ENCODE measurements at regions not wholly inside any gene's neighbourhood (a gene's known extent, or its start where the extent isn't known, plus 50 kb on each side); places are given as distances from the start of the nearest gene placed in this dataset.

DNA sequence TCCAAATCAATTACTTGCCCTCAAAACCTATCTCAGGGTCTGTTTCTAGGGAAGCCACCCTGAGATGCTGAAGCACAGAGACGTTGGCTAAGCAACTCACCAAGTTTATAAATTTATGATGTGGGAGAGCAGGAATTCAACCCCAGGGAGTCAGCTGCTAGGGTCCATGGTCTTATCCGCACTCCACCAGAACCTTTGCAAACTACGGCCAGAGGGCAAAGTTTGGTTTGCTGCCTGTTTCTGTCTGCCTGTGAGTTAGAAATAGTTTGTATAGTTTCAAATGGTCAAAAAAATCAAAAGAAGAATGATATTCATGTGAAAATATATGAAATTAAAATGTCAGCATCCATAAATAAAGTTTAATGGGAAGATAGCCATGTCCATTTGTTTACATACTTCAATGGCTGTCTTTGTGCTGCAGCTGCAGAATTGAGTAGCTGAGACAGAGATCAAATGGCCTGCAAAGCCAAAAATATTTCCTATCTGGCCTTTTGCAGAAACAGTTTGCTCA lies 83.7 kb upstream of the ZFP64 start:
- ChIA-PET CTCF (no interaction called here), POLR2A (no interaction called here)
- Histone ChIP-seq H3K4me3 (ENCODE audit: low read length) (no peak overlapping the region), H3K36me3 (ENCODE audit: insufficient read depth, low read length) (no peaks in the 10 kb centered on the region), H3K4me1 (ENCODE audit: insufficient read depth, low read length) (no peaks in the 10 kb centered on the region), H3K9me3 (ENCODE audit: control insufficient read depth in 1 of 2, insufficient read depth in 1 of 2, low read length in 2 of 2) (no peaks in the 10 kb centered on the region), H3K27me3 (ENCODE audit: control insufficient read depth in 1 of 2, insufficient read depth in 2 of 2, low read length in 2 of 2) (no peaks in the 10 kb centered on the region), H3K27ac (ENCODE audit: low read depth in 1 of 2, low read length in 2 of 2) (no peak overlapping the region)
- Mint-ChIP-seq H3K4me3 (no peak overlapping the region), H3K9me3 (no peaks in the 10 kb centered on the region), H3K27me3 (peaks cover 4% of the 10 kb centered on the region), H3K4me1 (ENCODE audit: low read depth) (no peaks in the 10 kb centered on the region), H3K27ac (no peak overlapping the region), H3K36me3 (ENCODE audit: low read depth) (no peaks in the 10 kb centered on the region)
- intact Hi-C loops (cut with DNase I, micrococcal nuclease), result no loop called here
- ATAC-seq (ENCODE audit: poor library complexity) (no peak), DNase-seq (no peak)
- TF ChIP-seq, protein P1, sequence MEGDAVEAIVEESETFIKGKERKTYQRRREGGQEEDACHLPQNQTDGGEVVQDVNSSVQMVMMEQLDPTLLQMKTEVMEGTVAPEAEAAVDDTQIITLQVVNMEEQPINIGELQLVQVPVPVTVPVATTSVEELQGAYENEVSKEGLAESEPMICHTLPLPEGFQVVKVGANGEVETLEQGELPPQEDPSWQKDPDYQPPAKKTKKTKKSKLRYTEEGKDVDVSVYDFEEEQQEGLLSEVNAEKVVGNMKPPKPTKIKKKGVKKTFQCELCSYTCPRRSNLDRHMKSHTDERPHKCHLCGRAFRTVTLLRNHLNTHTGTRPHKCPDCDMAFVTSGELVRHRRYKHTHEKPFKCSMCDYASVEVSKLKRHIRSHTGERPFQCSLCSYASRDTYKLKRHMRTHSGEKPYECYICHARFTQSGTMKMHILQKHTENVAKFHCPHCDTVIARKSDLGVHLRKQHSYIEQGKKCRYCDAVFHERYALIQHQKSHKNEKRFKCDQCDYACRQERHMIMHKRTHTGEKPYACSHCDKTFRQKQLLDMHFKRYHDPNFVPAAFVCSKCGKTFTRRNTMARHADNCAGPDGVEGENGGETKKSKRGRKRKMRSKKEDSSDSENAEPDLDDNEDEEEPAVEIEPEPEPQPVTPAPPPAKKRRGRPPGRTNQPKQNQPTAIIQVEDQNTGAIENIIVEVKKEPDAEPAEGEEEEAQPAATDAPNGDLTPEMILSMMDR (IDR thresholded peaks at IDR 0.05), result no peak

DNA sequence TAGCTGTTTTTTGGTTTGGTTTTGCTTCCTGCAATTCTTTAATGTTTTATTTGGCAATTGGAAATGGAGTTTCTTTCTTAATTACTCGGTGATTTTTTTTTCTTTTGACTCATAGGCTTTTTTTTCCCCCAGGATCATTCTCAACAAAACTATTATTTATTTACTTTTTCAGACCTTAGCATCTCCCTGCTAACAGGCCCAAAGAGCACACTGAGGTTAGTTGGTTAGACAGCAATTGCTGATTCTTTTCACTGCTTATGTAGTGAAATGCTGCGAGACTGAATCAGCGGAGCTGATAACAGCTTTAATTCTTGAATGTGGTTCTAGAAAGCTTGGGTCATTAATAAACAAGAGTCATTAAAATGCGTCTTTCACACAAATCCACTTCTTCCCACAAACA lies 79.1 kb upstream of the ZFP64 start:
- no peaks in the 10 kb centered on the region for H3K9me3 Mint-ChIP-seq
- ChIA-PET CTCF (no interaction called here), POLR2A (no interaction called here)
- H3K4me3 Mint-ChIP-seq, result no peak overlapping the region
- Histone ChIP-seq H3K4me3 (ENCODE audit: low read length) (no peak overlapping the region), H3K4me1 (ENCODE audit: insufficient read depth, low read length) (no peaks in the 10 kb centered on the region), H3K27ac (ENCODE audit: low read depth in 1 of 2, low read length in 2 of 2) (no peak overlapping the region), H3K27me3 (ENCODE audit: control insufficient read depth in 1 of 2, insufficient read depth in 2 of 2, low read length in 2 of 2) (no peaks in the 10 kb centered on the region), H3K9me3 (ENCODE audit: control insufficient read depth in 1 of 2, insufficient read depth in 1 of 2, low read length in 2 of 2) (no peaks in the 10 kb centered on the region), H3K36me3 (ENCODE audit: insufficient read depth, low read length) (no peaks in the 10 kb centered on the region)
- intact Hi-C loops (cut with DNase I, micrococcal nuclease), result no loop called here
- TF ChIP-seq, protein P1 (IDR thresholded peaks at IDR 0.05), result no peak
- no peaks in the 10 kb centered on the region for H3K36me3 Mint-ChIP-seq (ENCODE audit: low read depth)
- H3K27me3 Mint-ChIP-seq, result peaks cover 13% of the 10 kb centered on the region
- ATAC-seq (ENCODE audit: poor library complexity) (no peak), DNase-seq (no peak)
- H3K4me1 Mint-ChIP-seq (ENCODE audit: low read depth), result no peaks in the 10 kb centered on the region
- no peak overlapping the region for H3K27ac Mint-ChIP-seq

DNA sequence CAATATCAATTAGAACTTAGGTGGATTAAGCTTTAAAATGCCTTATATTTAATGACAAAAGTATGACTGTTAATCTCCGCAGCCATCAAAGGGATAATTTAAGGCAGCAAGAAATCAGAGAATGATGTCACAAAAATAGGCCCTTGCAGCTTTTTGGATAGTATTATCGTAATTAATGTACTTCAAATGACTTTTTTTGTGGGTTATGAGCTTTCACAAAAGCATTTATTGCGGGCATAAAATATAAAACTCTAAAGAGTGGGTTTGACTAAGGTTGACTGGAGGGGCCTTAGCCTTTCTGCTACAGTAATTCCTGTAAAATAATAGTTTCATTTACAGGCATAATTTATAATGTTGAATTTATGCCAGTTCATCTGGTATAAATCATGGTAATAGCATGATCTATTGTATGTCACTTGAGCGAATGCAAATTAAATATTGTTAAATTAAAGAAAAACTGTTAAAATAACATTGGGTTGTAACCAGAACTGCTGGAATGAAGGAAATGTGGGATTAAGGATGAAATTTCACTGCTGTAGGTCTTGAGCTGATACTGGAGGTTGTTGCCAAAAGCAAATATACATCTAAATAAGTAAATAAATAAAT lies 78.5 kb upstream of the ZFP64 start:
- Mint-ChIP-seq H3K36me3 (ENCODE audit: low read depth) (no peaks in the 10 kb centered on the region), H3K9me3 (no peaks in the 10 kb centered on the region), H3K27me3 (peaks cover 19% of the 10 kb centered on the region), H3K4me1 (ENCODE audit: low read depth) (no peaks in the 10 kb centered on the region), H3K27ac (no peak overlapping the region), H3K4me3 (no peak overlapping the region)
- POLR2A ChIA-PET, result no interaction called here
- no peaks in the 10 kb centered on the region for H3K36me3 ChIP-seq (ENCODE audit: insufficient read depth, low read length)
- CTCF ChIA-PET, result no interaction called here
- no peak overlapping the region for H3K27ac ChIP-seq (ENCODE audit: low read depth in 1 of 2, low read length in 2 of 2)
- no peaks in the 10 kb centered on the region for H3K9me3 ChIP-seq (ENCODE audit: control insufficient read depth in 1 of 2, insufficient read depth in 1 of 2, low read length in 2 of 2)
- intact Hi-C loops (cut with DNase I, micrococcal nuclease), result no loop called here
- H3K4me3 ChIP-seq (ENCODE audit: low read length), result no peak overlapping the region
- no peaks in the 10 kb centered on the region for H3K27me3 ChIP-seq (ENCODE audit: control insufficient read depth in 1 of 2, insufficient read depth in 2 of 2, low read length in 2 of 2)
- no peaks in the 10 kb centered on the region for H3K4me1 ChIP-seq (ENCODE audit: insufficient read depth, low read length)
- ATAC-seq (ENCODE audit: poor library complexity) (no peak), DNase-seq (no peak)
- TF ChIP-seq, protein P1 (IDR thresholded peaks at IDR 0.05), result no peak
